GM21390 (cell line): ENCODE measurements at regions not wholly inside any gene's neighbourhood (a gene's known extent, or its start where the extent isn't known, plus 50 kb on each side); places are given as distances from the start of the nearest gene placed in this dataset.

ENCODE experiments used
- ATAC-seq: cut with Tn5 transposase; IDR thresholded peaks from one replicate; pipeline ENCODE4 v1.9.1; 2021; ENCODE audit not compliant: unreplicated experiment

- ATAC-seq, result no peak
Measured at GRCh38 chr18:46425511-46425910, 231.5 kb downstream of the LOXHD1 start.

- no peak for ATAC-seq
Measured at GRCh38 chr18:46426021-46426678, 230.9 kb downstream of the LOXHD1 start.

- no peak for ATAC-seq
Measured at GRCh38 chr18:46426679-46427047, 230.4 kb downstream of the LOXHD1 start.
